IPS-18a (cell line): ENCODE measurements at regions not wholly inside any gene's neighbourhood (a gene's known extent, or its start where the extent isn't known, plus 50 kb on each side); places are given as distances from the start of the nearest gene placed in this dataset.
"Not testable (repeated sequence)": the region's sequence is repeated elsewhere in the genome, so short reads cannot be mapped to it uniquely, and the experiment has no call there.

ENCODE experiments used
- H3K27ac ChIP-seq: one replicate; pipeline ENCODE4 v1.5.1; 2013; ENCODE audit warnings: low read length
- H3K27me3 ChIP-seq: one replicate; pipeline ENCODE4 v1.6.1; 2013; ENCODE audit warnings: mild to moderate bottlenecking, low read length; ENCODE audit not compliant: control insufficient read depth, insufficient read depth
- H3K36me3 ChIP-seq: one replicate; pipeline ENCODE4 v1.6.1; 2013; ENCODE audit warnings: low read depth, low read length; ENCODE audit not compliant: control insufficient read depth
- H3K4me1 ChIP-seq: one replicate; pipeline ENCODE4 v1.6.1; 2013; ENCODE audit warnings: low read depth, low read length; ENCODE audit not compliant: control insufficient read depth
- H3K4me3 ChIP-seq: one replicate; pipeline ENCODE4 v1.5.1; 2013; ENCODE audit warnings: low read length
- H3K9ac ChIP-seq: one replicate; pipeline ENCODE4 v1.6.1; 2013; ENCODE audit warnings: mild to moderate bottlenecking, low read length, moderate library complexity
- H3K9me3 ChIP-seq: one replicate; pipeline ENCODE4 v1.6.1; 2013; ENCODE audit warnings: low read depth, low read length; ENCODE audit not compliant: control insufficient read depth

GRCh38 chrX:146581981-146582712 lies 227.4 kb upstream of the CXorf51B start:
- H3K9ac ChIP-seq: no peak overlapping the region

DNA sequence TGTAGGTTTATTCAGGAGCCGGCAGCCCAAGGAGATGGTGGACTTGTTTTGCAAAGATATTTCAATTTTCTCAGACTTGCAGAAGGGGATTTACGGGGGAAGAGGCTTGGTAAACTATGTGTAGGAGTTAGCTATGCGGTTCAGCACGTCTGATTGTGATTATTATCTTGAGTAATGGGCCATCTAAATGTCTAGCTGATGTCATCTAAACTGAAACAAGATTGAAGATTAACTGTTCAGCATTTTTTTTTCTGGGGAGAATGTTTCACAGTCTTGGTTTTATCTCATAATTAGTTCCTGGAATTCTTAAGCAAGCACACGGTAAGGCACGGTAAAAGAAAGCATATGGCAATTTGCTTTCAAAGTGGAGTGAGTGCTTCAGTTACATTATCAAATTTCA lies 207.3 kb upstream of the CXorf51B start:
- Histone ChIP-seq H3K27me3 (no peaks in the 10 kb centered on the region), H3K9ac (no peak overlapping the region), H3K4me3 (no peak overlapping the region), H3K9me3 (peaks cover 61% of the 10 kb centered on the region), H3K36me3 (no peaks in the 10 kb centered on the region), H3K4me1 (no peaks in the 10 kb centered on the region), H3K27ac (no peak overlapping the region)

More at GRCh38 chrX:146581981-146582712, 227.4 kb upstream of the CXorf51B start:
- Histone ChIP-seq H3K36me3 (no peaks in the 10 kb centered on the region), H3K27me3 (no peaks in the 10 kb centered on the region), H3K27ac (no peak overlapping the region), H3K4me1 (no peaks in the 10 kb centered on the region), H3K4me3 (no peak overlapping the region), H3K9me3 (peaks cover 55% of the 10 kb centered on the region)

DNA sequence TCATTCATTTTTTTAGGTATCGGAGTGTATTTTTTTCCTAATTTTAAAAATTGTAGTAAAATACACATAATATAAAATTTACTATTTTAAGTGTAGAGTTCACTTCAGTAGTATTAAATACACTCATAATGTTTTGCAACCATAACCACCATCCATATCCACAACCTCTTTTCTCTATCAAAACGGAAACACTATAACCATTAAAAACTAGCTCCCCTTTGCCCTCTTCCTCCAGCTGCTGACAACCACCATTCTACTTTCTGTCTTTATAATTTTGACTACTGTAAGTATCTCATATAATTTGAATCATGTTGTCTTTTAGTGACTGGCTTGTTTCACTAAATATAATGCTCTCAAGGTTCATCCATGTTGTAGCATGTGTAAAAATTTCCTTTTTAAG lies 205.4 kb upstream of the CXorf51B start:
- Histone ChIP-seq H3K27ac (no peak overlapping the region), H3K27me3 (no peaks in the 10 kb centered on the region), H3K9ac (no peak overlapping the region), H3K9me3 (peaks cover 65% of the 10 kb centered on the region), H3K4me1 (no peaks in the 10 kb centered on the region), H3K36me3 (no peaks in the 10 kb centered on the region), H3K4me3 (no peak overlapping the region)

DNA sequence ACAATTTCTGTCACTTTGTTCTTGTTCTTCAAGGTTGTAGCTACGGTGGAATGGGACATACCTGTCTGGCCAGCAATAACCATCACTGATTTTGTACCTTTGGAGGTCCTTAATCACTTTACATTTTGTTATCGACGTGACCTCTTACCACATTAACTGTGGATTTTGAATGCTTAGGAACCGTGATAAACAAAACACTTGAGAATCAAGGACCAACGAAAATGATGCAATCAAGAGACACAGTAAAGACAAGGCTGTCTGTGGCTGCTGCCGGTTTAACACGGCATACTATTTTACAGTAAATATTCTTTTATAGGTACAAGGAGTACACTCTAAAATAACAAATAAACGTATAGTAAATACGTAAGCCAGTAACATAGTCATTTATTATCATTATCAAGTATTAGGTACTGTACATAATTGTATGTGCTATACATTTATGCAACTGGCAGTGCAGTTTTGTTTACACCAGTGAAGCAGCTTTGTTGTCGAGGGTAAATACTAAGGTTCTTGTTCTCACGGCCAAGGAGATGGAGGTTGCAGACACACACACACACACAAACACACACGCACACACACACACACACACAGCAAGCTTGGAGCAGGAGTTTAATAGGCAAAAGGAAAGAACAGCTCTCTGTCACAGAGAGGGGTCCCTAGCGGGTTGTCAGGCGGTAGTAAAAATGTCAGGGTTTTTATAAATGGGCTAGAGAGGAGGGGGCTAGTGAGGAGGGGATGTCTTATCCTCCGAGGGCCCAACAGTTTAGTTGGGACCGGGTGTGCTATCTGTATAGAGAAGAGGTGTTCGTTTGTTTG lies 194.7 kb upstream of the CXorf51B start:
- no peak overlapping the region for H3K27ac ChIP-seq
- H3K9ac ChIP-seq: no peak overlapping the region
- peaks cover 45% of the 10 kb centered on the region for H3K9me3 ChIP-seq
- no peaks in the 10 kb centered on the region for H3K27me3 ChIP-seq
- no peak overlapping the region for H3K4me3 ChIP-seq
- no peaks in the 10 kb centered on the region for H3K36me3 ChIP-seq
- H3K4me1 ChIP-seq: no peaks in the 10 kb centered on the region

GRCh38 chrX:146615628-146616348 lies 193.8 kb upstream of the CXorf51B start:
- H3K27me3 ChIP-seq: no peaks in the 10 kb centered on the region
- no peak overlapping the region for H3K9ac ChIP-seq
- H3K4me1 ChIP-seq: no peaks in the 10 kb centered on the region
- H3K4me3 ChIP-seq: no peak overlapping the region
- H3K36me3 ChIP-seq: no peaks in the 10 kb centered on the region
- H3K9me3 ChIP-seq: peaks cover 45% of the 10 kb centered on the region
- H3K27ac ChIP-seq: no peak overlapping the region

DNA sequence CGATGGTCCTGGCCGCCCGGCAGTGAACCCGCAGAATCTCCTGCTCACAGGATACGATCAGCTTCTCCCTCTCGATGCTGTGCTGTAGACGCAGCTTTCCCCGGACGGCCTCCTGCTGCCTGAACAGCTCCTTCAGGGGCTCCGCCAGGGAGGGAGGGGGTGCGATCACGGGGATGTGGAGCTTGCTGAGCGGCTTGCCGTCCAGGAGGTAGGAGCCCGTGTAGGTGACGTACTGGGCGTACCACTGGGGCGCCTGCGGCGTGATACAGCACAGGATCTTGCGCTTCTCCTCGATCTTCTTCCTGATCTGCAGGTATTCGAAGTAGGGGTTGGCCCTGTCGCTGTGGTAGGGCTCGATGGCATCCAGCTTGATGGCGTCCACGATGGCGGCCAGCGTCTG lies 189.6 kb upstream of the CXorf51B start:
- H3K36me3 ChIP-seq, H3K27me3 ChIP-seq, H3K27ac ChIP-seq, H3K4me1 ChIP-seq, H3K9ac ChIP-seq, H3K4me3 ChIP-seq: not testable (repeated sequence)
- peaks cover 24% of the 10 kb centered on the region for H3K9me3 ChIP-seq

DNA sequence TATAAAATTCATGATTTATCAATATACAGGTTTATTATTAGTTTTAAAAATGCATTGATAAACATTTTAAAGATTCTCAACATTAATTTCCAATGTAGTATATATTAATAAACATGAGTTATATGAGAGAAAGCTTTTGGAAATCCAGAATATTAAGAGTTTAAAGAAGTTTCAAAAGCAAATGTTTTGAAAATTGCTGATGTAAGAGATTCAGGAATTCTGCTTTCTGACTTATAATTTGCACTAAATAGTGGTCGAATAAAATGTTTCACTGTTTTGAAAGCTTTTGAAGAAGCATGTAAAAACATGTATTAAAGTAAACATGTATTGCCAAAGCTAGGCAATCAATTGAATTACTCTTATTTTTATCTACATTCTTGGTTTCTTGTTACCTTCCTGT lies 151.2 kb upstream of the CXorf51B start:
- no peak overlapping the region for H3K4me3 ChIP-seq
- peaks cover 53% of the 10 kb centered on the region for H3K9me3 ChIP-seq
- no peak overlapping the region for H3K27ac ChIP-seq
- H3K9ac ChIP-seq: no peak overlapping the region
- H3K36me3 ChIP-seq: no peaks in the 10 kb centered on the region
- no peaks in the 10 kb centered on the region for H3K4me1 ChIP-seq
- H3K27me3 ChIP-seq: no peaks in the 10 kb centered on the region

GRCh38 chrX:146707781-146708180 lies 101.8 kb upstream of the CXorf51B start:
- Histone ChIP-seq H3K4me1 (no peaks in the 10 kb centered on the region), H3K36me3 (no peaks in the 10 kb centered on the region), H3K4me3 (no peak overlapping the region), H3K27ac (no peak overlapping the region), H3K9me3 (peaks cover 52% of the 10 kb centered on the region), H3K27me3 (no peaks in the 10 kb centered on the region), H3K9ac (no peak overlapping the region)

GRCh38 chrX:146708866-146709265 lies 100.7 kb upstream of the CXorf51B start:
- not testable (repeated sequence) for H3K4me1 ChIP-seq, H3K27me3 ChIP-seq
- H3K9me3 ChIP-seq: peaks cover 54% of the 10 kb centered on the region

GRCh38 chrX:146754268-146754667 lies 55.3 kb upstream of the CXorf51B start:
- H3K27ac ChIP-seq: no peak overlapping the region
- H3K9me3 ChIP-seq: peaks cover 51% of the 10 kb centered on the region
- H3K36me3 ChIP-seq: no peaks in the 10 kb centered on the region
- no peaks in the 10 kb centered on the region for H3K4me1 ChIP-seq
- no peak overlapping the region for H3K9ac ChIP-seq
- H3K27me3 ChIP-seq: no peaks in the 10 kb centered on the region
- no peak overlapping the region for H3K4me3 ChIP-seq

More at GRCh38 chrX:146708866-146709265, 100.7 kb upstream of the CXorf51B start:
- not testable (repeated sequence) for H3K36me3 ChIP-seq, H3K9ac ChIP-seq, H3K27ac ChIP-seq, H3K4me3 ChIP-seq

DNA sequence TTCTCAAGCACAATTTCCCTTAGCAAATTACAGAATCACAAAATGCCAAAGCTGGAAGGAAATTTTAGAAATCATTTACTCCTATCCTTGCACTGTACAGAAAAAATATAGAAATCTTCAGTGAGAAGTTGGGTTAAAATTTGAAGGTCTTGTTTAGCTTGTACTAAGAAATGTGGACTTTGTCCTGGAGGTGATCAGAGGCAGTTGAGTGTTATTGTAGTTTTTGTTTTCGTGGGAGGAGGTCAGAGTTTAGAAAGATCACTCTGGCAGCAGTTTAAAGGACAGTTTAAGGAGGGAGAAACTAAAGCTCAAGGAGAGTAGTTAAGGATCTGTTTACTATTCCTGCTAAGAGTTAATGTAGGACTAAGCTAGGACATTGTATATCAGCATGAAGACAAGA lies 54.4 kb upstream of the CXorf51B start:
- Histone ChIP-seq H3K4me1 (no peaks in the 10 kb centered on the region), H3K9me3 (peaks cover 55% of the 10 kb centered on the region), H3K4me3 (no peak overlapping the region), H3K27ac (no peak overlapping the region), H3K9ac (no peak overlapping the region), H3K27me3 (no peaks in the 10 kb centered on the region), H3K36me3 (no peaks in the 10 kb centered on the region)
